Mesendoderm (in vitro differentiated cells): ENCODE measurements at regions not wholly inside any gene's neighbourhood (a gene's known extent, or its start where the extent isn't known, plus 50 kb on each side); places are given as distances from the start of the nearest gene placed in this dataset.

Source experiments
- DNase-seq: peaks from one replicate; pipeline ENCODE4 v3.0.0; 2013
- H2AK5ac ChIP-seq: 2 replicates; pipeline ENCODE4 v1.6.1; 2013; ENCODE audit warnings: low read length, inconsistent platforms
- H2BK120ac ChIP-seq: 2 replicates; pipeline ENCODE4 v1.6.1; 2013; ENCODE audit warnings: low read depth, mild to moderate bottlenecking, low read length, moderate library complexity, mixed read lengths
- H2BK15ac ChIP-seq: replicated peaks from 2 replicates; pipeline ENCODE4 v1.6.1; 2013; ENCODE audit warnings: low read depth, mild to moderate bottlenecking, moderate library complexity
- H2BK5ac ChIP-seq: 2 replicates; pipeline ENCODE4 v1.6.1; 2013; ENCODE audit warnings: low read length, inconsistent platforms
- H3K18ac ChIP-seq: 2 replicates; pipeline ENCODE4 v1.6.1; 2013; ENCODE audit warnings: mild to moderate bottlenecking, low read length, mixed read lengths
- H3K23ac ChIP-seq: one replicate; pipeline ENCODE4 v1.6.1; 2013; ENCODE audit warnings: low read length
- H3K27ac ChIP-seq: 2 replicates; pipeline ENCODE4 v1.5.1; 2013; ENCODE audit warnings: low read depth, mild to moderate bottlenecking, inconsistent platforms, low read length, moderate library complexity
- H3K27me3 ChIP-seq: 2 replicates; pipeline ENCODE4 v1.6.1; 2013; ENCODE audit warnings: low read length, control low read depth, mild to moderate bottlenecking, inconsistent platforms; ENCODE audit not compliant: insufficient read depth, poor library complexity
- H3K36me3 ChIP-seq: 2 replicates; pipeline ENCODE4 v1.6.1; 2013; ENCODE audit warnings: low read length, inconsistent platforms; ENCODE audit not compliant: control insufficient read depth, insufficient read depth
- H3K4ac ChIP-seq: one replicate; pipeline ENCODE4 v1.6.1; 2013; ENCODE audit warnings: low read depth, mild to moderate bottlenecking, low read length, moderate library complexity
- H3K4me1 ChIP-seq: 2 replicates; pipeline ENCODE4 v1.6.1; 2013; ENCODE audit warnings: low read depth, low read length, inconsistent platforms; ENCODE audit not compliant: control insufficient read depth
- H3K4me2 ChIP-seq: 2 replicates; pipeline ENCODE4 v1.6.1; 2013; ENCODE audit warnings: low read length
- H3K4me3 ChIP-seq: 2 replicates; pipeline ENCODE4 v1.5.1; 2013; ENCODE audit warnings: mild to moderate bottlenecking, low read length
- H3K56ac ChIP-seq: one replicate; pipeline ENCODE4 v1.6.1; 2013; ENCODE audit warnings: low read length
- H3K79me1 ChIP-seq: 2 replicates; pipeline ENCODE4 v1.6.1; 2013; ENCODE audit warnings: low read length, inconsistent platforms
- H3K79me2 ChIP-seq: 2 replicates; pipeline ENCODE4 v1.6.1; 2013; ENCODE audit warnings: mild to moderate bottlenecking, low read length; ENCODE audit not compliant: control insufficient read depth, insufficient read depth
- H3K9ac ChIP-seq: 2 replicates; pipeline ENCODE4 v1.6.1; 2013; ENCODE audit warnings: low read length, inconsistent platforms
- H4K5ac ChIP-seq: one replicate; pipeline ENCODE4 v1.6.1; 2013; ENCODE audit warnings: low read length
- H4K8ac ChIP-seq: one replicate; pipeline ENCODE4 v1.6.1; 2013; ENCODE audit warnings: low read depth, mild to moderate bottlenecking, control low read depth, low read length, moderate library complexity
- WGBS: extraction: QIAGEN DNeasy Blood & Tissue Kit; methylation state at CpG from one replicate; pipeline ENCODE4 v1.1.7; 2013; ENCODE audit warnings: low lambda C conversion rate, missing lambda C conversion rate; ENCODE audit not compliant: insufficient coverage; ENCODE audit errors: extremely low coverage; 5-methylcytosine and 5-hydroxymethylcytosine counted together

DNA sequence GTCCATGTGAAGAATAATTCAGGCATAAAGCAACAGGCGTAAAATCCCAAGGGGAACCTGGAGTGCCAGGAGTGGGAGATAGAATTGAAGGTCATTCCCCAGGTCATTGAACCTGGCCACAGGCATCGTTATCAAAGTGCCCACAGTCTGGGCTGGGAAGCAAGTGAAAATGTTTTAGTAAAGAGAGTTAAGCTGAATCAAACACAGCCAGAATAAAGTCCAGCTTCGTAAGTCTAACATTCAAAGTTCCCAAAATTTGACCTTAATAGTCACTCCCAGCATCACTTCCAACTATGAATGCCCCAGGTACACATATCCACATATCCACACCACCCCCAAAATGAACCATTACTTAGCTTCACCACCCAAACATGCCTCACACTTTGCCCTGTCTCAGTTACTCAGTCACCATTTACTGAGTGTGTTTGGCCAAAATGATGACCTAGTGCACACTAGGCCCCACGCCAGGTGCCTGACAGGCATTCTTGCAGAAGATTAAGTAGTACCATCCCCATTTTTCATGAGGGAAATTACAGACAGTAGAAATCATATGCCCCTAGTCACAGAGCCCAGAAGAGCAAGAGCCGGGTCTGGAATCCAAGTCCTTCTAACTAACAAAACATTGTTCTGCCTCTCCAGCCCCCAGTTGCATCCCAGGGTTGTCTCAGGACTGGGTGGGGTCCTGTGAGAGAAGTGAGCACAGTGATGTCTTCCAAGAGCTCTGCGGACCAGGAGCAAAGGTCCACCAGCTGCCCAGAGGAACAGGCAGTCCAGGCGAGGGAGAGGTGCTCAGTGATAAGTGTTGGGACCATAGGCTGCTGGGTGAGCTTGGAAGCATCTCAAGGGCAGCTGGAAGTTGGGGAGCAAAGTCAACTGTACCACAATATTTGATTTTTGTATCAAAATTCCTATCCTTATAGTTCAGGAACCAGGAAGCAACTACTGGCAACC, 65.2 kb upstream of the MYCN start:
- Histone ChIP-seq H2BK15ac (no peak overlapping the region), H3K27ac (no peak overlapping the region), H3K23ac (peak overlapping the region; percentile 24), H3K4me1 (no peaks in the 10 kb centered on the region), H3K56ac (no peak overlapping the region), H3K9ac (no peak overlapping the region), H3K4me3 (no peak overlapping the region), H3K4me2 (no peak overlapping the region), H3K79me1 (no peaks in the 10 kb centered on the region), H4K8ac (no peak overlapping the region), H2AK5ac (no peak overlapping the region), H2BK5ac (no peak overlapping the region), H3K27me3 (no peaks in the 10 kb centered on the region), H3K4ac (no peak overlapping the region), H2BK120ac (no peak overlapping the region), H3K18ac (no peak overlapping the region), H4K5ac (no peak overlapping the region), H3K36me3 (no peaks in the 10 kb centered on the region), H3K79me2 (no peaks in the 10 kb centered on the region)
- no CpG with 5 or more reads among the region's 7 CpGs for WGBS
- no peak for DNase-seq

DNA sequence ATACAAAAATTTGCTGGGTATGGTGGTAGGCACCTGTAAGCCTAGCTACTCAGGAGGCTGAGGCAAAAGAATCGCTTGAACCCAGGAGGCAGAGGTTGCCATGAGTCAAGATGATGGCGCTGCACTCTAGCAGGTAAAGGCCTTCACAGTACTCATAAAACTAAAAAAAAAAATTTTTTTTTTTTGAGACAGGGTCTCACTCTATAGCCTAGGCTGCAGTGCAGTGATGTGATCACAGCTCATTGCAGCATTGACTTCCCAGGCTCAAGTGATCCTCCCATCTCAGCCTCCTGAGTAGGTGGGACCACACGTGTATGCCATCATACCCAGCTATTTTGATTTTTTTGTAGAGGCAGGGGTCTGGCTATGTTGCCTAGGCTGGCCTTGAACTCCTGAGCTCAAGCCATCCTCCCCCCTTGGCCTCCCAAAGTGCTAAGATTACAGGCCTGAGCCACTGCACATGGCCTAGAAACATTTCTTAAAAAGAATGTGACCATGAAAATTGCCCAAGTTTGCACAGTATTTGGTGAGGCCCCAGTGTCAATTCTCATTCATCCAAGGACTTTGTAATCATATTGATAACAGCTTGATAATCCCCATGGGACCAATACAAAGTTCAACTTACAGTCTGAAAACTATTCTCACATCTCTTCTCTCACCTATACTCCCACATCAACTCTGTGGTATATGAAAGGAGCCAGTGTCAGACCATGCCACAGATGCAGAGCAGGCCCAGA, 64.2 kb upstream of the MYCN start:
- H4K8ac ChIP-seq = no peak overlapping the region
- H2AK5ac ChIP-seq = no peak overlapping the region
- no peak overlapping the region for H3K23ac ChIP-seq
- no peak overlapping the region for H3K18ac ChIP-seq
- H3K79me2 ChIP-seq = no peaks in the 10 kb centered on the region
- no peak overlapping the region for H3K4me3 ChIP-seq
- H2BK15ac ChIP-seq = no peak overlapping the region
- no peak overlapping the region for H3K4ac ChIP-seq
- H3K4me2 ChIP-seq = no peak overlapping the region
- no peaks in the 10 kb centered on the region for H3K27me3 ChIP-seq
- no peak overlapping the region for H4K5ac ChIP-seq
- no peak overlapping the region for H2BK120ac ChIP-seq
- no peaks in the 10 kb centered on the region for H3K36me3 ChIP-seq
- no peak overlapping the region for H3K9ac ChIP-seq
- no peak overlapping the region for H3K27ac ChIP-seq
- DNase-seq = no peak
- no CpG with 5 or more reads among the region's 3 CpGs for WGBS
- no peak overlapping the region for H3K56ac ChIP-seq
- no peaks in the 10 kb centered on the region for H3K79me1 ChIP-seq
- no peak overlapping the region for H2BK5ac ChIP-seq
- no peaks in the 10 kb centered on the region for H3K4me1 ChIP-seq

DNA sequence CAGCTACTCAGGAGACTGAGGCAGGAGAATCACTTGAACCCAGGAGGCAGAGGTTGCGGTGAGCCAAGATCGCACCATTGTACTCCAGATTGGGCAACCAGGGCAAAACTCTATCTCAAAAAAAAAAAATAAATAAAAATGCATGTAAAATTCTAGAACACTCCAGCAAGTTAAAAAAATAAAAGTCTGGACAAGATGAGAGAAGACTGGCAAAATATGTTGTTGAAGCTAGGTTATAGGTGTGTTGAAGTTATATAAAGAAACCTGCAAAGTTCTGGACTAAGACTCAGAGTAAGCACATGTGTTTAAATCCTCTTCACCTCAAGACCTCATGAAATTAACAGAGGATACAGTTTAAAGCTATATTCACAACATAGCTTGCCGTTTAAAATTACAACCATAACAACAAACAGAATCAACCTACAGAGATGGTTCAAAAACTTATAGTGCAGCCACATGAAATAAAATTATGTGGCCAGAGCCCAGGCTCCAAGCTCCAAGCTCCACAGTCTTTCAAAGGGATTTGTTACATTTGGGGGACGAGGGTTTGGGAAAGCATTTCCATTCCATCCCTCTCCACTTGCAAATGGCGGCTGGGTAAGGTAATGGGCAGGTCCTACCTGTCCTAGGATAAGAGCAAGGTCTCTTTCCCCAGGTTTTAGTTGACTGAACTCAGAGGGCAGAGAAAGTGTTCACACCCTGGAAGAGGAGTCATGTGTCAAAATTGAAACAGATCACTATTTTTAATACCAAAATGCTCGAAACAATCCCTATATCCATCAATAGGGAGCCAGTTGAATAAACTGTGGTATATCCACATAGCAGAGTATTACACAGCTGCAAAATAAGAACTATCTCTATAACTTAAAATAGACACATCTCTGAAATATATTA, 59.9 kb upstream of the MYCN start:
- WGBS = no CpG with 5 or more reads among the region's 6 CpGs
- DNase-seq = no peak

DNA sequence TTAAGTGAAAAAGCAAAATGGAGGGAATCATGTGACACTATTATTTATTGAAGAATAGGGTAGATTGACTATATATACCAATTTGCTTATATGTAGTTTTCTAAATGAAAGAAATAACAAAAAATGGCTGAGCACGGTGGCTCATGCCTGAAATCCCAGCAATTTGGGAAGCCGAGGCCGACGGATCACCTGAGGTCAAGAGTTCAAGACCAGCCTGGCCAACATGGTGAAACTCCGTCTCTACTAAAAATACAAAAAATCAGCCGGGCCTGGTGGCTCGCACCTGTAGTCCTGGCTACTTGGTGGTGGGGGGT, 59.3 kb upstream of the MYCN start:
- Histone ChIP-seq H3K4ac (no peak overlapping the region), H4K8ac (no peak overlapping the region), H3K79me2 (no peaks in the 10 kb centered on the region), H3K23ac (no peak overlapping the region), H3K79me1 (no peaks in the 10 kb centered on the region), H3K4me3 (no peak overlapping the region), H2BK120ac (no peak overlapping the region), H3K27me3 (no peaks in the 10 kb centered on the region), H3K9ac (no peak overlapping the region), H3K36me3 (no peaks in the 10 kb centered on the region), H3K18ac (no peak overlapping the region), H3K4me1 (no peaks in the 10 kb centered on the region), H4K5ac (no peak overlapping the region), H2BK15ac (no peak overlapping the region), H3K56ac (no peak overlapping the region), H2BK5ac (no peak overlapping the region), H3K4me2 (no peak overlapping the region), H3K27ac (no peak overlapping the region), H2AK5ac (no peak overlapping the region)
- no peak for DNase-seq
- WGBS = no CpG with 5 or more reads among the region's 7 CpGs

More for the DNA sequence above, 59.9 kb upstream of the MYCN start:
- no peak overlapping the region for H3K4me2 ChIP-seq
- H3K4ac ChIP-seq = no peak overlapping the region
- H2AK5ac ChIP-seq = no peak overlapping the region
- no peak overlapping the region for H3K56ac ChIP-seq
- H3K79me1 ChIP-seq = no peaks in the 10 kb centered on the region
- H3K36me3 ChIP-seq = no peaks in the 10 kb centered on the region
- no peaks in the 10 kb centered on the region for H3K27me3 ChIP-seq
- H4K5ac ChIP-seq = no peak overlapping the region
- no peak overlapping the region for H3K18ac ChIP-seq
- H3K79me2 ChIP-seq = no peaks in the 10 kb centered on the region
- no peak overlapping the region for H3K27ac ChIP-seq
- H4K8ac ChIP-seq = no peak overlapping the region
- H3K4me1 ChIP-seq = no peaks in the 10 kb centered on the region
- H2BK120ac ChIP-seq = no peak overlapping the region
- no peak overlapping the region for H2BK15ac ChIP-seq
- no peak overlapping the region for H3K4me3 ChIP-seq
- no peak overlapping the region for H3K23ac ChIP-seq
- no peak overlapping the region for H3K9ac ChIP-seq
- H2BK5ac ChIP-seq = no peak overlapping the region

DNA sequence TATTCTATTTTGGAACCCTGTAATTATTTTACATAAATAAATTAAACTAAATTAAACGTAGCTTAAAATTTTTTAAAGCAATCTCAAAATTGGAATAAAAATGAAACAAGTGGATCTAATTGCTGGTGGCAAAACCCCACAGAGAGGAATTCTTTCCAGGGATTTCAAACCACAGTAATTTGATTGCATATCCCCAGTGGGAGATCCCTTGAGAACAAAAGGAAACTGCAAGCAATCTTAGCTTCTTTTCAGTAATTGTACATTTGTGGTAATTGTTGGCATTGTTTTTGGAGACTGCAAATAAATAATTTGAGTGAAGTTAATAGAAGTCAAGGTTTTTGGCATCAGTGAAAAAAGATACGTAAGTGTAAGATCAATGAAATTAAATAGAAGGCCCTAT, 58.7 kb upstream of the MYCN start:
- no peaks in the 10 kb centered on the region for H3K36me3 ChIP-seq
- no peaks in the 10 kb centered on the region for H3K27me3 ChIP-seq
- no peak for DNase-seq
- no peak overlapping the region for H2BK15ac ChIP-seq
- no peaks in the 10 kb centered on the region for H3K4me1 ChIP-seq
- no peak overlapping the region for H3K27ac ChIP-seq
- no peaks in the 10 kb centered on the region for H3K79me1 ChIP-seq
- no peak overlapping the region for H3K56ac ChIP-seq
- H2AK5ac ChIP-seq = no peak overlapping the region
- no peak overlapping the region for H4K8ac ChIP-seq
- H3K4me2 ChIP-seq = no peak overlapping the region
- no peak overlapping the region for H2BK120ac ChIP-seq
- H3K79me2 ChIP-seq = no peaks in the 10 kb centered on the region
- WGBS = 100% methylated on average over 2 of the region's 2 CpGs
- H3K4ac ChIP-seq = no peak overlapping the region
- H4K5ac ChIP-seq = no peak overlapping the region
- H3K23ac ChIP-seq = no peak overlapping the region
- no peak overlapping the region for H3K9ac ChIP-seq
- no peak overlapping the region for H3K18ac ChIP-seq
- no peak overlapping the region for H3K4me3 ChIP-seq
- no peak overlapping the region for H2BK5ac ChIP-seq
